ENCODE measurements at regions not wholly inside any gene's neighbourhood (a gene's known extent, or its start where the extent isn't known, plus 50 kb on each side); places are given as distances from the start of the nearest gene placed in this dataset.

- intact Hi-C loops (cut with micrococcal nuclease; ENCODE audit: unreplicated experiment), result no loop called here
- H3K4me2 ChIP-seq (ENCODE audit: control insufficient read depth, insufficient read depth), result no peak overlapping the region
- H3K27ac ChIP-seq (ENCODE audit: control insufficient read depth, insufficient read depth), result no peak overlapping the region
- H3K4me1 ChIP-seq (ENCODE audit: control insufficient read depth, insufficient read depth, low read length), result no peaks in the 10 kb centered on the region
- no peak for TF ChIP-seq ZNF622 (IDR thresholded peaks at IDR 0.05)
- no peak for TF ChIP-seq RB1 (IDR thresholded peaks at IDR 0.05; ENCODE audit: borderline replicate concordance)
- TF ChIP-seq FOXK2 (IDR thresholded peaks at IDR 0.05), result no peak
- ATAC-seq (no peak), DNase-seq (ENCODE audit: low read depth, low spot score) (no peak), FAIRE-seq (no peak)
- ChIA-PET CTCF (no interaction called here), RAD21 (ENCODE audit: unreplicated experiment) (no interaction called here), SMC1A (ENCODE audit: uncharacterized antibody, unreplicated experiment) (interaction anchor here (0.7 kb wide), 1 partner anchor 874 kb away, joined by 3 read pairs; no protein-coding TSS in a partner anchor), POLR2A (no interaction called here)
- H3K9ac ChIP-seq (ENCODE audit: control insufficient read depth, insufficient read depth, low read length), result no peak overlapping the region
- in situ Hi-C loops (cut with MboI), result no loop called here
- H3K4me3 ChIP-seq, result no peak overlapping the region
- H3K79me2 ChIP-seq (ENCODE audit: control insufficient read depth, insufficient read depth, low read length), result no peaks in the 10 kb centered on the region
- no peak overlapping the region for H2AFZ ChIP-seq (ENCODE audit: control insufficient read depth, low read depth, low read length)
- no TSS peak for BruUV-seq (replicated peaks)
- H4K20me1 ChIP-seq (ENCODE audit: control insufficient read depth, insufficient read depth), result no peaks in the 10 kb centered on the region
- no peaks in the 10 kb centered on the region for H3K36me3 ChIP-seq (ENCODE audit: control insufficient read depth in 2 of 2, insufficient read depth in 2 of 2, low read length in 1 of 2)
- H3K9me3 ChIP-seq (replicated peaks; ENCODE audit: control insufficient read depth, insufficient read depth, low read length), result no peaks in the 10 kb centered on the region
- WGBS (ENCODE audit: insufficient coverage, insufficient replicate concordance, low lambda C conversion rate, missing lambda C conversion rate), result 0% methylated on average over 3 of the region's 3 CpGs
- H3K27me3 ChIP-seq (replicated peaks in 1 of 2; ENCODE audit: control insufficient read depth in 2 of 2, insufficient read depth in 2 of 2, low read length in 1 of 2), result no peaks in the 10 kb centered on the region
Measured at GRCh38 chr7:145478541-145478940, 638.1 kb upstream of the CNTNAP2 start.

DNA sequence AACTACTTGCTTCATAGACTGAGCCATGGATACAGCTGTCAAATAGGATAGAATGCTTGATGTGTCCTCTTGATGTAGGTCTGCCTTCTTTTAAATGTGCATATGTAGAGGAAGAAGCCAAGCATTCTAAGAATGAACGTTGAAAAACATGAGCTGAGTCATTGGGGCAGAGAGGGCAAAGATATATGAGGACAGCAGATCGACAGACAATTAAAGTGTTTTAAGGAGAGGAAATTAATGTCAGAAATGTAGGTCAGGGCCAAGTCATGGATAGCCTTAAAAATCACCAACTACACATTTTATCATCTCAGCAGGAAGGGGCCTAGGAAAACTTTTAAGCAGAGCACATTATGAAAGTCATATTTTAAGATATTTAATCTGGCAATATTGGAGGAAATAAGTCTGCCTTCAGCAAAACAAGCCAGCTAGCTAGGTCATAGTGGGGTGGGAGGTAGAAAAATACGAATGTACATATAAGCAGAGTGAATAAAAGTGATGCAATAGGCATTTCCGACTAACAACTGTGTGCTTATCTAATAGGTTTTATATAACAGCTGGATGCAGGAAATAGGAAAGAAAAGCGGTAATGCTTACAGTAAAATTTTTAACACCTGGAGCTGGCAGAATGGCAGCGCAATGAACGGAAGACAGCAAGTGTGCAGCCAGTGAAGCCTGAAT, 638.3 kb upstream of the TPK1 start:
- in situ Hi-C loops (cut with MboI), result no loop called here
- Histone ChIP-seq H3K9me3 (replicated peaks; ENCODE audit: control insufficient read depth, insufficient read depth, low read length) (no peaks in the 10 kb centered on the region), H3K27me3 (replicated peaks in 1 of 2; ENCODE audit: control insufficient read depth in 2 of 2, insufficient read depth in 2 of 2, low read length in 1 of 2) (no peaks in the 10 kb centered on the region), H4K20me1 (ENCODE audit: control insufficient read depth, insufficient read depth) (no peaks in the 10 kb centered on the region), H3K9ac (ENCODE audit: control insufficient read depth, insufficient read depth, low read length) (no peak overlapping the region), H3K4me2 (ENCODE audit: control insufficient read depth, insufficient read depth) (no peak overlapping the region), H3K27ac (ENCODE audit: control insufficient read depth, insufficient read depth) (no peak overlapping the region), H3K79me2 (ENCODE audit: control insufficient read depth, insufficient read depth, low read length) (no peaks in the 10 kb centered on the region), H3K4me3 (no peak overlapping the region), H3K36me3 (ENCODE audit: control insufficient read depth in 2 of 2, insufficient read depth in 2 of 2, low read length in 1 of 2) (no peaks in the 10 kb centered on the region), H3K4me1 (ENCODE audit: control insufficient read depth, insufficient read depth, low read length) (no peaks in the 10 kb centered on the region), H2AFZ (ENCODE audit: control insufficient read depth, low read depth, low read length) (no peak overlapping the region)
- no TSS peak for BruUV-seq (replicated peaks)
- SMC1A ChIA-PET (ENCODE audit: uncharacterized antibody, unreplicated experiment), result no interaction called here
- FAIRE-seq (no peak), DNase-seq (ENCODE audit: low read depth, low spot score) (no peak), ATAC-seq (no peak)
- intact Hi-C loops (cut with micrococcal nuclease; ENCODE audit: unreplicated experiment), result no loop called here
- RAD21 ChIA-PET (ENCODE audit: unreplicated experiment), result no interaction called here
- 30% methylated on average over 7 of the region's 7 CpGs for WGBS (ENCODE audit: insufficient coverage, insufficient replicate concordance, low lambda C conversion rate, missing lambda C conversion rate)
- POLR2A ChIA-PET, result no interaction called here
- TF ChIP-seq MYB (IDR thresholded peaks at IDR 0.05; ENCODE audit: borderline replicate concordance, low read depth, low read length) (no peak), GABPA (IDR thresholded peaks at IDR 0.05; ENCODE audit: low read depth) (no peak), CREB1 (IDR thresholded peaks at IDR 0.05; ENCODE audit: low read depth) (no peak), NR2F1 (conservative IDR thresholded peaks at IDR 0.05) (no peak), PAX8 (IDR thresholded peaks at IDR 0.05) (no peak), NRF1 (conservative IDR thresholded peaks at IDR 0.05; ENCODE audit: low read depth, low read length) (no peak), POU2F2 (IDR thresholded peaks at IDR 0.05; ENCODE audit: borderline replicate concordance, low read depth, low read length) (no peak)
- CTCF ChIA-PET, result no interaction called here
